Caco-2 (cell line): ENCODE measurements at regions not wholly inside any gene's neighbourhood (a gene's known extent, or its start where the extent isn't known, plus 50 kb on each side); places are given as distances from the start of the nearest gene placed in this dataset.

Experiments used
- BruUV-seq: library from RNA; stranded (reverse); fragments of 400-500 nt; replicated peaks from 2 replicates; lab custom pipeline; 2021; lab: Mats Ljungman, UMichigan
- CTCF ChIA-PET: fragments of 300-600 bp; sonication (Branson Sonifier 250); formaldehyde crosslinking; loops from one replicate; lab custom pipeline; 2022; ENCODE audit warnings: antibody characterized with exemption; lab: Charles Lee
- POLR2A ChIA-PET: fragments of 300-600 bp; sonication (Branson Sonifier 250); formaldehyde crosslinking; loops from one replicate; lab custom pipeline; 2022; ENCODE audit warnings: antibody characterized with exemption; lab: Charles Lee
- DNase-seq, 2 experiments: peaks; one replicate each; pipeline versions ENCODE4 v3.0.0 to v3.0.0-alpha.2; 2020 to 2022
- H3K27me3 ChIP-seq: replicated peaks from 2 replicates; pipeline ENCODE4 v1.6.0; 2011; ENCODE audit warnings: low read length; ENCODE audit not compliant: control insufficient read depth, insufficient read depth
- H3K36me3 ChIP-seq: 2 replicates; pipeline ENCODE4 v1.5.1; 2011; ENCODE audit warnings: low read length; ENCODE audit not compliant: control insufficient read depth, insufficient read depth
- H3K4me1 ChIP-seq: fragments of 250-450 bp; sonication (Bioruptor Pico); 2 replicates; pipeline ENCODE4 v1.5.1; 2020; ENCODE audit warnings: mild to moderate bottlenecking
- H3K4me3 ChIP-seq: 2 replicates; pipeline ENCODE4 v1.5.1; 2011; ENCODE audit warnings: low read depth, mild to moderate bottlenecking, control low read depth, low read length
- H3K9me3 ChIP-seq: fragments of 250-450 bp; sonication (Bioruptor Pico); 2 replicates; pipeline ENCODE4 v1.5.1; 2020; ENCODE audit warnings: mild to moderate bottlenecking, moderate library complexity
- H3K27ac Mint-ChIP-seq: one replicate; pipeline ENCODE4 v1.8.0; 2022; ENCODE audit warnings: mixed read lengths; ENCODE audit not compliant: unreplicated experiment
- H3K27me3 Mint-ChIP-seq: one replicate; pipeline ENCODE4 v1.8.0; 2022; ENCODE audit warnings: mixed read lengths; ENCODE audit not compliant: insufficient read depth, unreplicated experiment
- H3K36me3 Mint-ChIP-seq: one replicate; pipeline ENCODE4 v1.8.0; 2022; ENCODE audit warnings: mild to moderate bottlenecking, mixed read lengths; ENCODE audit not compliant: insufficient read depth, unreplicated experiment
- H3K4me1 Mint-ChIP-seq: one replicate; pipeline ENCODE4 v1.8.0; 2022; ENCODE audit warnings: low read depth, mixed read lengths; ENCODE audit not compliant: unreplicated experiment
- H3K4me3 Mint-ChIP-seq: one replicate; pipeline ENCODE4 v1.8.0; 2022; ENCODE audit warnings: mild to moderate bottlenecking, moderate library complexity, mixed read lengths; ENCODE audit not compliant: unreplicated experiment
- H3K9me3 Mint-ChIP-seq: one replicate; pipeline ENCODE4 v1.8.0; 2022; ENCODE audit warnings: mixed read lengths; ENCODE audit not compliant: unreplicated experiment
- CTCF ChIP-seq, 2 experiments: fragments of 200-600 bp in 1 of 2; IDR thresholded peaks; 1 replicate in 1 of 2; 2 replicates in 1 of 2; pipeline versions ENCODE4 v1.5.1 to v1.8.0; 2011 to 2022; ENCODE audit warnings: antibody characterized with exemption in 1 of 2, control low read depth in 1 of 2, inconsistent platforms in 1 of 2, low read depth in 1 of 2, low read length in 1 of 2, mild to moderate bottlenecking in 1 of 2, moderate library complexity in 1 of 2; ENCODE audit not compliant: insufficient read depth in 1 of 2, severe bottlenecking in 1 of 2, unreplicated experiment in 1 of 2
- intact Hi-C: fragments of 100-400 bp; cut with micrococcal nuclease; formaldehyde crosslinking; loops from one replicate; pipeline ENCODE4 v1.10.0; 2022; ENCODE audit not compliant: unreplicated experiment

- H3K27me3 ChIP-seq: no peaks in the 10 kb centered on the region
- H3K9me3 ChIP-seq: no peaks in the 10 kb centered on the region
- ChIA-PET CTCF (no interaction called here), POLR2A (no interaction called here)
- no TSS peak for BruUV-seq
- H3K36me3 Mint-ChIP-seq: no peaks in the 10 kb centered on the region
- intact Hi-C loops: no loop called here
- no peak for TF ChIP-seq CTCF (IDR thresholded peaks at IDR 0.05; ENCODE audit: insufficient read depth in 1 of 2, low read depth in 1 of 2, low read length in 1 of 2, severe bottlenecking in 1 of 2, unreplicated experiment in 1 of 2)
- no peaks in the 10 kb centered on the region for H3K36me3 ChIP-seq
- H3K4me1 ChIP-seq: peaks cover 18% of the 10 kb centered on the region
- no peaks in the 10 kb centered on the region for H3K27me3 Mint-ChIP-seq
- H3K27ac Mint-ChIP-seq: no peak overlapping the region
- no peak overlapping the region for H3K4me3 ChIP-seq
- no peak for DNase-seq
- H3K9me3 Mint-ChIP-seq: no peaks in the 10 kb centered on the region
- no peaks in the 10 kb centered on the region for H3K4me1 Mint-ChIP-seq
- no peak overlapping the region for H3K4me3 Mint-ChIP-seq
Observed at GRCh38 chr2:147467441-147467840, 377.4 kb upstream of the ACVR2A start.

- no peaks in the 10 kb centered on the region for H3K36me3 ChIP-seq
- H3K9me3 ChIP-seq: no peaks in the 10 kb centered on the region
- H3K27ac Mint-ChIP-seq: peak overlapping the region; percentile 46
- no peak for TF ChIP-seq CTCF (IDR thresholded peaks at IDR 0.05; ENCODE audit: insufficient read depth in 1 of 2, low read depth in 1 of 2, low read length in 1 of 2, severe bottlenecking in 1 of 2, unreplicated experiment in 1 of 2)
- H3K36me3 Mint-ChIP-seq: no peaks in the 10 kb centered on the region
- no peak for DNase-seq
- H3K27me3 Mint-ChIP-seq: no peaks in the 10 kb centered on the region
- ChIA-PET CTCF (no interaction called here), POLR2A (no interaction called here)
- peaks cover 18% of the 10 kb centered on the region for H3K4me1 ChIP-seq
- BruUV-seq: no TSS peak
- intact Hi-C loops: loop anchor here (1.0 kb wide), 1 partner anchor 49 kb away; no protein-coding TSS in a partner anchor
- no peak overlapping the region for H3K4me3 ChIP-seq
- no peaks in the 10 kb centered on the region for H3K4me1 Mint-ChIP-seq
- no peak overlapping the region for H3K4me3 Mint-ChIP-seq
- no peaks in the 10 kb centered on the region for H3K27me3 ChIP-seq
- no peaks in the 10 kb centered on the region for H3K9me3 Mint-ChIP-seq
Observed at GRCh38 chr2:147464737-147465357, 380.0 kb upstream of the ACVR2A start.

DNA sequence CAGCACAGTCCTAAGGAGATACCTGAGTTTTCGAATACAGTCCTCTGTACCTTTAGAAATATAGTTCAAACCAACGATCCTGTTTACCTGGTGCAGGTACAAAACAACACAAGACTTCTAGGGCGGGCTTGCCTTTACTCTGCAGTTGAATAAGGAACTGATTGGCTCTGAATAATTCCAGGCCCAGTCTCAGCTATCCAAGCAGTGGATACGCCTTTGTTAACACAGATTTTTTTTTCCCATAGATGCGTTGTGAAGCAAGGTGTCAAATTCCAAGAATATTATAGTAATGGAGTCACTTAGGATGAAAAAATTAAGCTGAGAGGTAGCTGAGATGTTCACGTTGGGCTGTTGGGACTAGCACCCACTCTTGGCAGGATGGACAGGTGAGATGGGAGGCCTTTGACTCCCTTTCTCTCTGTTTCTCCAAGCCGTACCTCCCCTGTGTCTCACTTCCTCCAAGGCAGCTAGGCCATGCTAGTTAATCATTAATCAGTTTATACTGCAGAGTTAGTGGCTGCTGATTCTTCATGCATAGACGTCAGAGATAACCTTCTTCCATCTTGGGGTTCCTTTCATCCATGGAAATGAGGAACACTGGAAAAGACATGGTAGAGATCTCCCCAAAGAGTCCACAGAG, 380.8 kb upstream of the ACVR2A start:
- Mint-ChIP-seq H3K4me3 (no peak overlapping the region), H3K9me3 (no peaks in the 10 kb centered on the region), H3K27me3 (no peaks in the 10 kb centered on the region), H3K36me3 (no peaks in the 10 kb centered on the region), H3K27ac (peak overlapping the region; percentile 46), H3K4me1 (no peaks in the 10 kb centered on the region)
- H3K4me3 ChIP-seq: no peak overlapping the region
- ChIA-PET CTCF (no interaction called here), POLR2A (no interaction called here)
- BruUV-seq: no TSS peak
- TF ChIP-seq CTCF (IDR thresholded peaks at IDR 0.05; ENCODE audit: insufficient read depth in 1 of 2, low read depth in 1 of 2, low read length in 1 of 2, severe bottlenecking in 1 of 2, unreplicated experiment in 1 of 2): no peak
- DNase-seq: peak; percentile 45 to 51
- intact Hi-C loops: loop anchor here (1.0 kb wide), 1 partner anchor 48 kb away; no protein-coding TSS in a partner anchor
- H3K27me3 ChIP-seq: no peaks in the 10 kb centered on the region
- no peaks in the 10 kb centered on the region for H3K9me3 ChIP-seq
- H3K36me3 ChIP-seq: no peaks in the 10 kb centered on the region
- H3K4me1 ChIP-seq: peaks cover 18% of the 10 kb centered on the region
